Upper lobe of left lung (tissue), 6 donors: ENCODE measurements at regions not wholly inside any gene's neighbourhood (a gene's known extent, or its start where the extent isn't known, plus 50 kb on each side); places are given as distances from the start of the nearest gene placed in this dataset.
"Not testable (repeated sequence)": the region's sequence is repeated elsewhere in the genome, so short reads cannot be mapped to it uniquely, and the experiment has no call there.

Experiments
- ATAC-seq, 2 donors: fragments of 200-7000 bp; cut with Tn5 transposase; one replicate each; pipeline ENCODE4 v1.9.1; 2022; ENCODE audit warnings: mild to moderate bottlenecking in 2 of 2, moderate library complexity in 2 of 2; ENCODE audit not compliant: low FRiP score in 2 of 2
- DNase-seq, 2 donors: peaks; one replicate each; pipeline ENCODE4 v3.0.0-alpha.2; 2019 to 2020
- H3K27ac ChIP-seq, 4 donors: fragments of 200-600 bp; sonication (generic); one replicate each; pipeline ENCODE4 v1.5.1; 2016 to 2019
- H3K27me3 ChIP-seq, 4 donors: fragments of 200-600 bp; sonication (generic); one replicate each; pipeline ENCODE4 v1.5.1; 2017 to 2019
- H3K36me3 ChIP-seq, 4 donors: fragments of 200-600 bp; sonication (generic); one replicate each; pipeline ENCODE4 v1.5.1; 2016 to 2019
- H3K4me1 ChIP-seq, 4 donors: fragments of 200-600 bp; sonication (generic); one replicate each; pipeline ENCODE4 v1.5.1; 2018 to 2019
- H3K4me3 ChIP-seq, 4 donors: fragments of 200-600 bp; sonication (generic); one replicate each; pipeline ENCODE4 v1.5.1; 2017 to 2019; ENCODE audit warnings: mild to moderate bottlenecking in 2 of 4, moderate library complexity in 1 of 4
- H3K9me3 ChIP-seq, 4 donors: fragments of 200-600 bp; sonication (generic); one replicate each; pipeline ENCODE4 v1.5.1; 2018 to 2019
- EP300 ChIP-seq, 4 donors: sonication (generic); formaldehyde crosslinking; IDR thresholded peaks; one replicate each; pipeline ENCODE4 v1.5.1; 2017; ENCODE audit warnings: antibody characterized with exemption in 4 of 4, control low read depth in 2 of 4
- POLR2A ChIP-seq, 4 donors: fragments of 450-650 bp; IDR thresholded peaks; one replicate each; pipeline ENCODE4 v1.5.1; 2016 to 2017; ENCODE audit warnings: antibody characterized with exemption in 4 of 4, mild to moderate bottlenecking in 2 of 4
- POLR2AphosphoS5 ChIP-seq, 2 donors: sonication (generic); formaldehyde crosslinking; IDR thresholded peaks; one replicate each; pipeline ENCODE4 v1.5.1; 2017; ENCODE audit warnings: antibody characterized with exemption in 2 of 2
- WGBS, 2 donors: methylation state at CpG; one replicate each; pipeline ENCODE4 v1.1.5; 2017 to 2018; 5-methylcytosine and 5-hydroxymethylcytosine counted together
- TF ChIP-seq, protein P1 (sequence below), 6 experiments: fragments of 450-650 bp in 4 of 6; fragments of 200-600 bp in 2 of 6; sonication (generic) in 2 of 6; IDR thresholded peaks; one replicate each; pipeline ENCODE4 v1.5.1; 2016 to 2019; ENCODE audit warnings: antibody characterized with exemption in 6 of 6
- donor health status: DM: no; HTN: no; CAD: no; lungs with moderate emphysema.
- donor health status: DM: no; HTN: yes; CAD: no; lungs with severe emphysema.

DNA sequence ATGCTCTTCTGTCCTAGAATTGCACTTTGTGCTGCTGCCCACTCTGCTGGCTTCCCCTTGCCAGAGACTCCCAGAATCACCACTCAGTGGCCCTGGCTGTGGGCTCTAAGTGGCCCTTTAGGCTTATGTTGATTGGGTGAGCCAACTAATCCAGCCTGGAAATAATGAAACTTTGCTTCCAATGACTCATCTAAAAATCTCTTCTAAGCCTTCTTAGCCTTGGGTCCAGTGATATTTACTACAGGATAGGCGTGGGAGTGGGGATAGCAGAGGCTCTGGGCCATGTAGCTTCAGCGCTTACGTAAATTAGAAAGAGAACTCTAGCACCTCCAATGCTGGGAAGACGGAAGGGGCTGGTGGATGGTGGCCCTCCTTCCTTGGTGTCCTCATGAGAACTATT, 137.9 kb downstream of the TTC8 start:
- ATAC-seq, result no peak
- TF ChIP-seq, protein P1, sequence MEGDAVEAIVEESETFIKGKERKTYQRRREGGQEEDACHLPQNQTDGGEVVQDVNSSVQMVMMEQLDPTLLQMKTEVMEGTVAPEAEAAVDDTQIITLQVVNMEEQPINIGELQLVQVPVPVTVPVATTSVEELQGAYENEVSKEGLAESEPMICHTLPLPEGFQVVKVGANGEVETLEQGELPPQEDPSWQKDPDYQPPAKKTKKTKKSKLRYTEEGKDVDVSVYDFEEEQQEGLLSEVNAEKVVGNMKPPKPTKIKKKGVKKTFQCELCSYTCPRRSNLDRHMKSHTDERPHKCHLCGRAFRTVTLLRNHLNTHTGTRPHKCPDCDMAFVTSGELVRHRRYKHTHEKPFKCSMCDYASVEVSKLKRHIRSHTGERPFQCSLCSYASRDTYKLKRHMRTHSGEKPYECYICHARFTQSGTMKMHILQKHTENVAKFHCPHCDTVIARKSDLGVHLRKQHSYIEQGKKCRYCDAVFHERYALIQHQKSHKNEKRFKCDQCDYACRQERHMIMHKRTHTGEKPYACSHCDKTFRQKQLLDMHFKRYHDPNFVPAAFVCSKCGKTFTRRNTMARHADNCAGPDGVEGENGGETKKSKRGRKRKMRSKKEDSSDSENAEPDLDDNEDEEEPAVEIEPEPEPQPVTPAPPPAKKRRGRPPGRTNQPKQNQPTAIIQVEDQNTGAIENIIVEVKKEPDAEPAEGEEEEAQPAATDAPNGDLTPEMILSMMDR (IDR thresholded peaks at IDR 0.05), result no peak
- no peak for TF ChIP-seq EP300 (IDR thresholded peaks at IDR 0.05)
- TF ChIP-seq POLR2A (IDR thresholded peaks at IDR 0.05), result no peak
- TF ChIP-seq POLR2AphosphoS5 (IDR thresholded peaks at IDR 0.05), result no peak
- no peak for DNase-seq
- no peaks in the 10 kb centered on the region for H3K9me3 ChIP-seq
- 81 to 85% methylated on average over 4 of the region's 4 CpGs for WGBS, 2 donors
- no peaks in the 10 kb centered on the region for H3K36me3 ChIP-seq
- no peak overlapping the region for H3K27ac ChIP-seq
- no peak overlapping the region for H3K4me3 ChIP-seq
- no peaks in the 10 kb centered on the region for H3K4me1 ChIP-seq
- no peaks in the 10 kb centered on the region for H3K27me3 ChIP-seq

DNA sequence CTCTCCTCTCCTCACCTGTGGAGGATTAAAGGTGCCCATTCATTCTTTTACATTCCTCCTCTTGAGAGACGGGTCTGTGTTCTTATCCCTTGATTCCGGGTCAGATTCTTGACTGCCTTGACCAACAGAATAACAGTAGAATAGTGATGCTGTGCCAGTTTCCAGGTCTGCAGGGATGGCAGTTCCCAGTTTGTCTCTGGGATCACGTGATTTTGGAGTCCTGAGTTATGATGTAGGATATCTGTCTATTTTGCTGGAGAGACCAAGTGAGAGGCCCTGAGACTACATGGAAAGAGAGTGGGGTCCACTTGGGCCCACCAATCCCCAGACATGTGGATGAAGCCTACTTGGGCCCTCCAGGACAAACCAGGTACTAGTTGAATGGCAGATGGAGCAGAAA, 142.8 kb downstream of the TTC8 start:
- no peak overlapping the region for H3K27ac ChIP-seq
- H3K27me3 ChIP-seq, result no peaks in the 10 kb centered on the region
- no peaks in the 10 kb centered on the region for H3K4me1 ChIP-seq
- ATAC-seq (no peak), DNase-seq (no peak)
- TF ChIP-seq POLR2A (IDR thresholded peaks at IDR 0.05), result no peak
- no peak for TF ChIP-seq EP300 (IDR thresholded peaks at IDR 0.05)
- TF ChIP-seq POLR2AphosphoS5 (IDR thresholded peaks at IDR 0.05), result no peak
- TF ChIP-seq, protein P1 (IDR thresholded peaks at IDR 0.05), result no peak
- no peak overlapping the region for H3K4me3 ChIP-seq
- WGBS, 2 donors, result 73 to 85% methylated on average over 3 of the region's 3 CpGs
- no peaks in the 10 kb centered on the region for H3K36me3 ChIP-seq
- H3K9me3 ChIP-seq, result no peaks in the 10 kb centered on the region

DNA sequence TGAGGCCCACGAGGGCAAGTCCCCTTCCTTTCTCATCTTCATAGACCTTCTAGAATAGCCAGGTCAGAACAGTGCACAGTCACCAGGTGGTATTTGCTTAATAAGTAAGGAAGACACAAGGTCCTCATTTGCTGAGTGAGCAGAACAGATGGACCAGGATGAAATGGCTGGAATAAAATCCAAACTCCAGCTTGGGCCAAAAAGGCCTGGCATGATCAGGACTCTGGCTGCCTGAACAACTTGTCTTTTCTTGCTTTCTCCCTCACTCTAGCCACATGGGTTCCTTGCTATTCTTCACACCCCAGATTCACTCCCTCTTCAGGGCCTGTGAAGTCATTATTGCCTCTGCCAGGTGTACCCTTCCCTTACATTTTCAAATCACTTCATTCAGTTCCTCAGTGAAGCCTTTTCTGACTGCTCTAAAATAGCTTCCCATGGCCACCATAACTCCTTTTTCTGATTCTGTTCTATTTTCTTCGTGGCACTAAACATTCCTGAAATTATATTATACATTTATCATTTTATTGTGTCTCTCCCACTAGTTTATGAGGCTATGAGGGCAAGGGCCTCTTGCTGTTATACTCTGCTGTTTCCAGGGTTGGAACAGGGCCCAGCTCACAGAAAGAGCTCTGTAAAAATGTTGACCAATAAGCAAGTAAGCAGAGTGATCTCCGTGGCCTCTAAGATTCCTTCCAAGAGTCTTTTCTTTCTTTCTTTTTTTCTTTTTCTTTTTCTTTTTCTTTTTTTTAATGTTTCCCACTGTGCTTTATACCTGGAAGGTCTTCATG, 150.8 kb downstream of the TTC8 start:
- DNase-seq, result no peak
- Histone ChIP-seq H3K4me3 (no peak overlapping the region), H3K36me3 (no peaks in the 10 kb centered on the region), H3K27me3 (no peaks in the 10 kb centered on the region), H3K4me1 (no peaks in the 10 kb centered on the region), H3K9me3 (no peaks in the 10 kb centered on the region), H3K27ac (no peak overlapping the region)
- TF ChIP-seq POLR2AphosphoS5 (IDR thresholded peaks at IDR 0.05) (no peak), POLR2A (IDR thresholded peaks at IDR 0.05) (no peak), EP300 (IDR thresholded peaks at IDR 0.05) (no peak)
- TF ChIP-seq, protein P1 (IDR thresholded peaks at IDR 0.05), result no peak
- 36 to 49% methylated on average over 3 of the region's 3 CpGs for WGBS, 2 donors
- peak in 1 of 2 donors; percentile 22 for ATAC-seq

DNA sequence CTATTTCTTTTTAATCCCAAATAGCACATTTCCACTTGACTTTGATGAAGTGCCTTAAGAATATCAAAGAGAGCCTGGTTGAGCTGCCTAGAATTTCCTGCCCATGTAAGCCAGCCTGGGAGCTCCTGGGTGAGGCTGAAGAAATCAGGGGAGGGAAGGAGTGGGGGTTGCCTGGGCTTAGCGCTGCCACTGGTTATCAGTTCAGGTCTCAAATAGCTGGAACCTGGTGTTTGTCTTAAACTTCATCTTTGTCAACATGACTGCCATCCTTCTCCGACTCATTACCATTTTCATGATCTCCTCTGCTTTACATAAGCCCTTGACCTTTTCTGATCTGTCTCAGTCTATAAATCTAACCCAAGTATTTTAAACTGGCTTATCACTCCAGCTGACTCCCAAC, 151.5 kb downstream of the TTC8 start:
- H3K36me3 ChIP-seq, result no peaks in the 10 kb centered on the region
- ATAC-seq (no peak), DNase-seq (no peak)
- TF ChIP-seq POLR2AphosphoS5 (IDR thresholded peaks at IDR 0.05) (no peak), EP300 (IDR thresholded peaks at IDR 0.05) (no peak), POLR2A (IDR thresholded peaks at IDR 0.05) (no peak)
- TF ChIP-seq, protein P1 (IDR thresholded peaks at IDR 0.05), result no peak
- WGBS, 2 donors, result 41 to 42% methylated on average over 2 of the region's 2 CpGs
- no peaks in the 10 kb centered on the region for H3K4me1 ChIP-seq
- no peak overlapping the region for H3K27ac ChIP-seq
- no peak overlapping the region for H3K4me3 ChIP-seq
- H3K9me3 ChIP-seq, result no peaks in the 10 kb centered on the region
- no peaks in the 10 kb centered on the region for H3K27me3 ChIP-seq

DNA sequence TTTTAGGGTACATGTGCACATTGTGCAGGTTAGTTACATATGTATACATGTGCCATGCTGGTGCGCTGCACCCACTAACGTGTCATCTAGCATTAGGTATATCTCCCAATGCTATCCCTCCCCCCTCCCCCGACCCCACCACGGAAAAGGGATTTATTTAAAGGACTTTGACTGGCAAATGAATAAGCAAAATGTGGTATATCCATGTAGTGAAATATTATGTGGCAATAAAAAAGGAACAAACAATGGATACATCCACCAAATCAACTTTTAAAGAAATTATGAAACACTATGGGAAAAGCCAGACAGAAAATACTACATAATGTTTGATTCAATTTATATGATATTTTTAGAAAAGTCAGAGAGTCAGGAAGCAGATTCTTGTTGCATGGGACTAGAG, 156.5 kb downstream of the TTC8 start:
- ATAC-seq, DNase-seq, H3K27me3 ChIP-seq, H3K27ac ChIP-seq, H3K4me3 ChIP-seq, H3K4me1 ChIP-seq, H3K36me3 ChIP-seq, H3K9me3 ChIP-seq: not testable (repeated sequence)
- 50 to 73% methylated on average over 4 of the region's 4 CpGs for WGBS, 2 donors
